KBM-7 (cell line): ENCODE measurements at regions not wholly inside any gene's neighbourhood (a gene's known extent, or its start where the extent isn't known, plus 50 kb on each side); places are given as distances from the start of the nearest gene placed in this dataset.

Experiments
- DNase-seq: peaks from one replicate; pipeline ENCODE4 v3.0.0-alpha.2; 2015
- in situ Hi-C: fragments of 300-500 bp; cut with MboI; formaldehyde crosslinking; loops from 2 replicates; pipeline ENCODE4 v1.14.3; 2020; ENCODE audit warnings: low sequenced_read_pairs, low pct_unique_long_range_greater_than_20kb, mixed read lengths

DNA sequence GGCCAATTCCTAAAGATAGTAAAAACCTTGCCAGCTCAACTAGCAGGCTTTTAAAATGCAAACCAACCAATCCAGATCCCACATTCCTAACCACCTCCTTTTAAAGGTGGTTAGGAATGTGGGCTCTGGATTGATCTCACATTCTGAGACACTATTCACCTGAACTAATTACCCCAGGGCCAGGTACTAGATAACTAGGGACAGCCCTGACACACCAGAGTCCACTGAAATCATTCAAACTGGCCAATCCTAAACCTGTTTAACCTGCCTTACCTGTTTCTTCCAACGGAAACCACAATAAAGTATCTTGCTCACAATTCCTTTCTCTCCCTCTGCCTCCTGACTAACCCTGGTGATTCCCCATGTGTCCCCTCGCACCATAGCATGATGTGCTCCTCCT is 168.3 kb upstream of the DMAC1 start:
- in situ Hi-C loops: no loop called here
- DNase-seq: no peak

DNA sequence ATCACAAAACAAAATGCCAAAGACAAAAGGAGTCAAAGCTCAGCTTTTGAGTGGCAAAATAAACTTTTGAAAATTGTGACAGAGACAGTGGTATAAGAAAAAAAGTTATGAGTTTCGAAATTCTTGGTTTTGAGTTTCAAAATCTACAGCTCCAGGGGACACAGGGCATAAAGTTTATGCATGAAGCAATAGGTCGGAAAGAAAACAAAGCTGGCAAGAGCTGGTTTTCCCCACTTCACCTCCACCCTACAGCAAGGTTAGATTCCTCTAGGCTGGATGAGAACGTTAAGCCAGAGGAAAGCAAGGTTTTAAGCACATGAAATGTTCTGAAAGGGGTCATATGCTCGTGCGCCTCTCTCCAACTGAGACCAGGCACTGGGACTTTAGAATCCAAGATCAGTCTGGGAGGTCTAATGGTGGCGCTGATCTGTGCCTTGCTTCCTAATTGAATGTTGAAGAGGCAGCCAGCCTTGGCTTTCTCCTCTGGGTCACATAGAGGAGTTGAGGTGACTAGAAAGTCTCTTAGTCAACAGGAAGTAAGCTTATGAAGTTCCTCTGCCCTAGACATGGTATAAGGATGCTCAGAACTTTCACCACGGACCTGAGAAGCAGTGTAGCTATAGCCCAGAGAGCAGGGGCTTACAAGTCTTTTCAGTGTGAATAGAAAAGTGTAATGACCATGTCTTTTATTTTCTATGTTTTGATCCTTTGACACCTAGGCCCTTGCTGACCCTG is 167.7 kb upstream of the DMAC1 start:
- DNase-seq: no peak
- in situ Hi-C loops: no loop called here

DNA sequence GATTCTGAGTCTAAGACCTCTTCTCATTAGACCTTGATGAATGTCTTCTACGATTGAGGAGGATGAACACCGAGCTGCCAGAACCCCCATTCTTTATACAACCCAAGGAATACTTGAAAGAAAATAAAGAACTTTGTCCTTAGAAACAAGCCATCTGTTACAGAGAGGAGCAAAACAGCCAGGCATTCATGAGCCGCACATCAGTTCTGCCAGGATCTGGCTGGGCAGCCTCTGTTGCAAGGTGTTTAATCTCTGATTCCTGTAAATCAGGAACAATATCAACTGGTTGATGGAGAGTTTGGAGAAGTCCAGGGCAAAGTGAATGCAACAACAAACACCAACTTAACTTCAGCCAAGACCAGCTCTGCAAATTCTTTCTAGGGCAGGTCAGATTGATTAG is 165.5 kb upstream of the DMAC1 start:
- in situ Hi-C loops: no loop called here
- no peak for DNase-seq

DNA sequence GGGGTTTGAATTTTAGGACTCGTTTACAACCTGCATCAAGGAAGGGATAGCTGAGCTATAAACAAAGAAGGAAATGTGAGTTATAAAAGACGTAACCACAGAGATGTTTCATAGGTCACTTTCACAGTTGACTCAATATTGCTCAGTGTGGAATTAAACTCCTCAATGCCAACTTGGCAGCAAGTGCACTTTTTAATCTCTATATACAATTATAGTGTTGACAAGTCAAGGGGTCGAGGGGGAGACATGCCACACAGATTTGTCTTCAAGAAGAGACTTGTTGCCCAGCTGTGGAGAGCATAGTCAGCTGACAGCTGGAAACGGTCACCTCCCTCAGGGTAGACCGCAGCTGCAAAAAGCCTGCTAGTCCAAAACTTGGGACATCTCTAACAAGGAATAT is 163.4 kb upstream of the DMAC1 start:
- in situ Hi-C loops: no loop called here
- DNase-seq: no peak

DNA sequence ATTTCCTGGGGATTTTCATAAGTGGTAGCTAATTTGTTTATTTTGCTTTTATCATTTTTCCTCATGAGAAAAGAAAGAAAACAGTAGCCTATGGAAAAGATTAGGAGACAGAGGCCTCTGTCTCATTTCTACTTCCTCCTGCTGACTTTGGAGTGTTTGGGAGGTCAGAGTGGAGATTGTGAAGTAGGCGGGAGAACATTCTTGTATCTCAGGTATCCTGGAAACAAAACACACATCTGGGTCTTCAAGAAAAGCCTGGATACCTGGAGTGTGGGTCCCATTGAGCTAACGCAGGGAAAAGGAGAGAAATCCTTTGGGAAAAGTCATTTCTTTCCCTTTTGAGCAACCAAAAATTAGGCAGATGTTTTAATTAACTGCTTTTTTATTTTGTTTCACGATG is 161.5 kb upstream of the DMAC1 start:
- in situ Hi-C loops: no loop called here
- no peak for DNase-seq

DNA sequence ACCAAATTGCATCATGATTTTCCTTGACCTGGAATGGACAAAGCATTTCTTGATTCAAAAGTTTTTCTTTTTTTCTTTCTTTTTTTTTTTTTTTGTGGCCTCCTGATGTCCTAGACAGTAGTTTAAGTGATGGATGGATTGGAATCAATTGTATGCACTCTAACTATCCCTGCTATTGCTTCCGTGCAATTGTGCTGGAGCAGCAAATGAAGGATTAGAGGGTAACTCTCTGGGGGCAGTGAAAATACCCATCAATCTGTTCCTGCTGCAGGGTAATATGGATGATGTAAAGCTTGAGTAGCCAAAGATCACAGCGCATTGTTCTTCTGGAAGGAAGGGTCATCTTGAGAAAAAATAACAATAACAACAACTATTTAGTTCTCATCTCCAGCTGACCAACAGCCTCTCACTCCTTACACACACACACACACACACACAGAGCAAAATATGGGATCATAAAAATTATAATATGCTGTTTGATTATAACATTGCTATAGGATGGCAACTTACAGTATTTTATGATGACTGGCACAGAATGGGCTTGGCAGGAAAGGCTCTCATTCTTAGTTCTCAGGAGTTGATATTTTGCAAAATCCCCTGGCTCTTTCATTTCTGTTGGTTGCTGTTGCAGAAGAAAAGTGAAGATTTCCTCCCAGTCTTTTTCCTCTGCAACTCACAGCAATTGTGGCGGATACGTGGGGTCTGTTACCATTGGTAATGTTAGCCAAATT is 160.9 kb upstream of the DMAC1 start:
- in situ Hi-C loops: no loop called here
- DNase-seq: no peak

DNA sequence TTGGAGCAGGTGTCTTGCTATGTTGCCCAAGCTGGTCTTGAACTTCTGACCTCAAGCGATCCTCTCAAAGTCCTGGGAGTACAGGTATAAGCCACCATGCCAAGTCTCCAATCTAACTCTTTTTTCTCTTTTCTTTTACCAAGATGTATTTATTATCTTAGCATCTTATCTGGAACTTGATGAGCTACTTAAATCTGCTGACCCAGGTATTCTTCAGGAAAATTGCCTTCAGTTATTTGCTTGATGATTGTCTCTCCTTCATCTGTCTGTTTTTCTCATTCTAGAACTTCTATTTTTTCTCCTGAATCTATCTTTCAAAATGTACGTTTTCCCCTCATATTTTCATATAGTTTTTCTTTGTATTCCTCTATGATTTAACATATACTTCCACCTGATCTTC is 158.2 kb upstream of the DMAC1 start:
- DNase-seq: no peak
- in situ Hi-C loops: no loop called here

DNA sequence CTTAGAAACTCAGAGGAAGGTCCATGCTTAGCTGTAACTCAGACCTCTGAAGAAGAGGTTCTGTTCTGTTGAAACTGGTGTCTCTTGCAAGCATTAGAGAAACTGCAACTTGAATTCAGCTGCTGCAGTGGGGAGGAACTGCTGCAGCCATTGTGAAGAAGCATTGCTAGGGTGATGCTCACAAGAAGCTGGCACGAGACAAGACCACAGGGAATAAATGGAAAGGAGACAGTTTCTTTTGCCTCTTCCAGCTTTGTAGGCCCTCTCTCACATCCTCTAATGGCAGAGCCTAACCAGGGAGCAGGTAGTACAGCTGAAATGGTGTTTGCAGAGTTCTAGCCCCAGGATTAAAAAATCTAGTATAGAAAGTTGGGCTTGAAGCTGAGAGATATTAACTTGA is 148.0 kb upstream of the DMAC1 start:
- DNase-seq: no peak
- in situ Hi-C loops: no loop called here

DNA sequence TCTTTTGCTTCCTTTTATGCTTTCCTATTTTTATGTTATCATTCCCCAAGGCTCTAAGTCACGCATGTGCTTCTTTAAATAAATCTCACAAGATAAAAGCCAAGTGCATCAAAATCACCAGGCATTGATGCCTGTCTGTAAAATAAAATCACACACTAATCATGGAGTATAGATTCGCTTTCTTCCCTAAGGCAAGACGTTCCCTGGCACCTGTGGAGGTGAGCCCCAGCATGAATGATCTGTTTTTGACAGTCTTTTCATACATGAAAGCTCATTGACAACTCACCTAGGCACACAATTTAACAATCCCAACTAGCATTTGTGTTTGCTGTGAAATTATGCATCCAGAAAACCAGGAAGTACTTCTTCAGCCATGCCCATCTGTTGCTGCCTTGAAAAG is 146.9 kb upstream of the DMAC1 start:
- in situ Hi-C loops: no loop called here
- no peak for DNase-seq

DNA sequence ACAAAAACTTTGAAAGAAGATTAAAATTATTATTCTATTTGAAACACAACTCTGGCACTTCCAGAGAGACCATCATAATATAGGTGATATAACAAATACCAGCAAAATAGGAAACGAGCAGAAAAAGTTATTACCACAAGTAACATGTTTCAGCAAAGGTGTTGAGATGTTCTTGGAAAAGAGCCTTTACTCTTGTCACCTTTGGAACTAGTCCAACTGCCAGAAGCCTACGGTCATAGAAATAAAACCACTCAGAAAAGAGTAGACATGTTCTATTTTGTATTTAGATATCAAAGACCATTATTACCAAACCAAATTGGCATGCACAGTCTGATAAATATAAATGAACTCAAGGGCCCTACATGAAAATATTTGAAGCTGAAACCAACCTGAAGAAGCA is 145.0 kb upstream of the DMAC1 start:
- in situ Hi-C loops: no loop called here

DNA sequence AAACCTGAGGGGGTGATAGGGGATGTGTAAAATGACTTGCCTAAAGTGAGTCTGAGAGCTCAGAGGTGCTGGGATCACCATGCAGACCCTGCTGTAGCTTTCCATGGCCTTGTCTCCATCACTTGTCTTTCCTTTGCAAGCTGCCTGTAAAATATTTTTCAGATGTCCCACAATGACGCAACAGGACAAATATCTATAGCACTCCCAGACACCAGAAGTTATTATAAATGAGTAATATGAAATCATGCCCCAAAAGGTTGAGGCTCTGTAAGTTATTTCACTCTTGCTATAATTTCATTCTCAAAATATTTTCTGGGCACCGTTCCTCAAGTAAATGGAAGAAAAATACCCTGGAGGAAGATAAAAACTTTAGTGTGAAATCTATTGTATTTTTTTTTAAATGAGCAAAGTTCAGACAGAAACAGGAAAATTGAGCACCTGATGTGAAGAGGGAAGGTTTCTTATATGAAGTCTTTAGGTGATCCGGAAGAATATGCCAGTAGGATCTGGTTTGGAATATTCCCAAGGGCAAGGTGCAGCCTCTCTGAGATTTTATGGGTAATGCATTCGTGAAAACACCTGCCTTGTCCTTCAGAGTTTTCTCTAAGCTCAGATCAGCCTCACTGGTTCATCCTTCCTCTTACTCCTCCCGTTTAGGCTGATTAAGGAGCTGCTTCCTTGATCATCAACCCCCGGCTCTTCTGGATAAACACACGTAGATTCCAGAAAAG is 138.3 kb upstream of the DMAC1 start:
- in situ Hi-C loops: no loop called here
- no peak for DNase-seq

More for the DNA sequence above, 145.0 kb upstream of the DMAC1 start:
- no peak for DNase-seq

DNA sequence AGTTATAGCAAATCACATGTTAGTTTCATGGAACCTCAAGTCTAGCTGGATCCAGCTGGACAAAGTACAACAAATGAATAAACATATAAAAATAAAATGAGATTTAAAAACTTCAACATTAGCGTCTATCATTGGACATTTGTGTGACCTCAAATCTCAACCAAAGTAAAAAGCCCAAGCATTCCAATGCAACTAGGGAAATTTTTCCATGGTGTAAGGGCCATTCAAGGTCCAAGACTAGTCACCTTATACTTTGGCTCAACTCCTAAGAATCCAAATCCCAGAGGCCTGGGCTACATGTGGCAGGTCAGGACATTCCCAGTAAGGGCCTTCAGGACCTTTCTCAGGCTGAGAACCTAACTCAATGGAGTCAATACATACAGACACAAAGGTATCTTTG is 137.4 kb upstream of the DMAC1 start:
- DNase-seq: no peak
- in situ Hi-C loops: no loop called here

DNA sequence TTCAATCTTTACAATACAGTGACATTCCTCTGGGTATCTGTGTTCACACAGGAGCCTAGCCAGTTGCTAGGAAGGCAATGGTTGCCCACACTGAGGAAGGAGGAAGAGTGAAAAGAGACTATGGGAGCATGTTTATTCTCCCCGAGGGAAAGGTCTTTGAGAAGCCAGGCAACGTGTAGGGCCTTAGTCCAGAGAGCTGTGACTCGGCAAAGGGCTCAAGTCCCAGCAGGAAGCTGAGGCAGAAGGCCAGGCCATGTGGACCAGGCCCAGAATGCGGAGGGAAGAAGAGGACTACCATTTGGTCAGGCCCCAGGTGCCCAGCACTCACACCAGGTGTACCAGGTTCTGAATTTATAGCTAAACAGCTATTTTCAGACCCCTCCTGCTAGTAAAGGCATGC is 136.6 kb upstream of the DMAC1 start:
- in situ Hi-C loops: no loop called here
- no peak for DNase-seq

DNA sequence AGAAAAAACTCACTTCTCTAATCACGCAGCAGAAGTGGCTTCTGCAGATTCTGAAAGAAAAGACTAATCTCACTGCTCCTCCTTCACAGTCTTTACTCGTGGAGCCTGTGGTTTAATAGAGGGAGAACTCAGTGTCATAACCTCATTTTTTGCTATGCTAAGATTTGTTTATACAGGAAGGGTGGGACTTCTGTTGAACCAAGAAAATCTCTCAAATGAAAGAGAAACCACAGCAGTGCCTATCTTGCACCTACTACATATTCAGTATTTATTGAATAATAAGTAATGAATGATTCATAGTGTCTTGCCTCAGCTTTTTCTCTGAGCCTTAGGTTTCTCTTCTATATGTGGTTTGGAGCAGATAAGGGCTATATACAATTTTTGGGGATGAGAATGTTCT is 136.1 kb upstream of the DMAC1 start:
- in situ Hi-C loops: no loop called here

DNA sequence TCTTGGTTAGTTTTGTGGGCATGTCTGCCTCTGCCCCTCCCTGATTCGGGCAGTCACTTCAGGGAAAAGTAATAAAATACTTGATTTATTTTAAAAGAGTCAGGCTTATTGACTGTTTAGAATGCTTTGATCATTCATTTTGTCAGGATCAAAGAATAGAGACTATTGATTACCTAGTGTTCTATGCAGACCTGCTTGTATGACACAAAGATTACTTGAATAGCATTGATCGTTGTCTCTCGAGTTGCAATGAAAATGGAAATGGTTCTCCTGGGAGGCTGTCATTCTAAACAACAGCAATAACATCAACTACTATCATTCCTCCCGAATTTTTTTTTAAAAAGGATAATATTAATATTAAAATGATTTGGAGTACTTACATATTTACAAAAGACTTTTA is 133.2 kb upstream of the DMAC1 start:
- in situ Hi-C loops: no loop called here
- DNase-seq: no peak

More for the DNA sequence above, 136.1 kb upstream of the DMAC1 start:
- DNase-seq: no peak

DNA sequence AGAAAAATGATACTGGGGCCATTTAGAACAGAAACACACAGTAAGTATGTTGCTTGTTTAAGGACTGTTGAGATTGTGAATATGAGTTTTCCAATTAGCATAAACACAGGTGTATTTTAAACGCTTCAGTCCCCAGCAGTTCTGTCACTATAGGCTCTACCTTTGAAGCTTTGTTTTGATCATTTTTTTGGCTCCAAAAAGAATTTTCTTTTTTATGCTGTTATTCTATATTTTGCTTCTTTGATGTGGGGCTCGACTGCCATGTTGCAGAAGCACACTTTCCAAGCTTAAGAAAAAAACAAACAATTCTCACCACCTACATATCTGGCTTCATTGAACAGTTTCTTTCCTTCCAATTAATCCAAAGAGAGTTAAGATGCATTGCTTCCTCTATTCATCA is 131.0 kb upstream of the DMAC1 start:
- no peak for DNase-seq
- in situ Hi-C loops: no loop called here

DNA sequence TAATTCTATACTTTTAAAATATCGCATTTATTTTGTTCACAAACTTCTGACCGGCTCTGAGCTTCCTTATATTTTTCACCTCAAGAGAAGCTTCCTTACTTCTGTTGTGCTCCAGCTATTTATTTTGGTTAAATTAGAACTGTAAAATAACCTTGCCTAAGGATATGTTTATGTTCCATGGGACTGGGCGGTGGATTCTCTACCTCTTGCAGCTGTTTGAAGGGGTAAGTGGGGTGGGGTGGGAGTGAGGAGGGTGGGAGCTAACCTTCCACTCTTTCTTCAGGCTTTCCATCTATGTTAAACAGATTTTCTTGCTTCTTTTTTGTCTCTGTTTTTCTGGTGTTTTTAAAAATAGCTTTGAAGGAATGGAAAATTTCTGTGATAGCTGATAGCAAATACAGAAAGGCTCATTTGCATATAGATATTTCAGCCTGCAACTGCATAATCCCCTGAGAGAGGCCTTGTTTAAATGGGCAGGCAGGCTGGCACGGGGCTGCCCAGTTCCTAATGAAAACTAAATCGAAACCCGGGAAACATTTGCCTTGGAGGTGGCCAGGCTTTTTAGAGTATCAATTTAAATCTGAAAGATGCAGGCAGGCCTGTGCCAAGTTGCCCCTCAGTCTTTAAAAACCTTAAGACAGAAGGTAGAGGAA is 122.1 kb upstream of the DMAC1 start:
- in situ Hi-C loops: no loop called here
- no peak for DNase-seq

DNA sequence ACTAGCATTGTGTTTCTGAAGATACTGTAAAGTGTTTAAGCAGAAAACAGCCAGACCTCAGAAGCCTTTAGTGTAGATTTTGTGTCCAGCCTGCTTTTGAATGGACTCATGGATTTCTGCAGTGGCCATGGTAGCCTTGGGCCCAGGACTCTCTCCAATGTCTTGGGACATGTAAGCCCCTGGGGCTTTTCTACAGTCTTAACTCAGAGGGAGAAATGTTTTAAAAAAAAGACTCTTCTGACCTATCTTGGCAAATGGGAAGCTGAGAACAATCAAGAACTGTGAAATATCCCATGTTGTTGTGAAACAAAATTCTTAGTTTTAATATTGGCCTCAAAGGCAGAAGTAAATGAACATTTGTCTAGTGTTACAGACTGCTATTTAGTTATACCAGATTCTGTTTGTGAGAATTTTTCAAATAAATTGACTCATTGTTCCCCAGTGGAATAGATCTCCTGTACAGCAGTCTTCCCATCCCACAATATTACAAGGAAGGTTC is 112.5 kb upstream of the DMAC1 start:
- DNase-seq: no peak
- in situ Hi-C loops: no loop called here

DNA sequence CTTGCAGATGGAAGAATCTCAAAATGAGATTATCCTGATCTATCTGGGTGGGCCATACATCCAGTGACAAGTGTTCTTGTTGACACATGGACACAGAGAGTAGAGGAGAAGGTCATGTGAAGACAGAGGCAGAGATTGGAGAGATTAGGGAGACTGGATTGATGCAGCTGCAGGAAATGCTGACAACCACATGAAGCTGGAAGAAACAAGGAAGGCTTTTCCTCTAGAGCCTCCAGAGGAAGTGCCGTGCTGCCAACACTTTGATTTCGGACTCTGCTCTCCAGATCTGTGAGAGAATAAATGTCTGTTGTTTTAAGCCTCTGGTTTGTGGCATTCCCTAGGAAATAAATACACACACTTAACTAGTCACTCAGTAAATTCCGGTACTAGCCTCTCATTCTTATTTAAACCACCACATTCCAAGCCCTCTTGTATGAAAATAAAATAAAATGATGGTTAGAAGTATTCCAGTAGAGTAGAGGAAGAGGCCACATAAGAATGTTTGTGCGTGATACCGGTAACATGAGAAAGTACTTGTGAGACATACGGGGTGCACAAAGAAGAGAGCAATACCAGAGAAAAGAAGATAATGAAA is 110.9 kb upstream of the DMAC1 start:
- in situ Hi-C loops: no loop called here
- DNase-seq: no peak
